Progenitor cell of endocrine pancreas (in vitro differentiated cells): ENCODE measurements at regions not wholly inside any gene's neighbourhood (a gene's known extent, or its start where the extent isn't known, plus 50 kb on each side); places are given as distances from the start of the nearest gene placed in this dataset.
A peak's percentile ranks its signal among the peaks of the same experiment; 100 is the strongest.

ENCODE experiments used
- DNase-seq: peaks from one replicate; pipeline ENCODE4 v3.0.0; 2021; ENCODE audit warnings: low spot score; ENCODE audit not compliant: unreplicated experiment
- H3K27ac Mint-ChIP-seq: 2 replicates; pipeline ENCODE4 v1.8.0; 2021; ENCODE audit warnings: mild to moderate bottlenecking, moderate library complexity, mixed read lengths
- H3K27me3 Mint-ChIP-seq: 2 replicates; pipeline ENCODE4 v1.8.0; 2021; ENCODE audit warnings: mixed read lengths
- H3K36me3 Mint-ChIP-seq: 2 replicates; pipeline ENCODE4 v1.8.0; 2022; ENCODE audit warnings: mixed read lengths; ENCODE audit not compliant: insufficient read depth
- H3K4me1 Mint-ChIP-seq: 2 replicates; pipeline ENCODE4 v1.8.0; 2021; ENCODE audit warnings: low read depth, mixed read lengths
- H3K4me3 Mint-ChIP-seq: 2 replicates; pipeline ENCODE4 v1.8.0; 2021; ENCODE audit warnings: low read depth, mild to moderate bottlenecking, moderate library complexity, mixed read lengths
- H3K9me3 Mint-ChIP-seq: 2 replicates; pipeline ENCODE4 v1.8.0; 2021; ENCODE audit warnings: low read depth, mixed read lengths
- TF ChIP-seq, protein P1 (sequence below): fragments of 200-600 bp; sonication (generic); IDR thresholded peaks from one replicate; pipeline ENCODE4 v1.5.0; 2021; ENCODE audit warnings: antibody characterized with exemption, mild to moderate bottlenecking; ENCODE audit not compliant: unreplicated experiment

DNA sequence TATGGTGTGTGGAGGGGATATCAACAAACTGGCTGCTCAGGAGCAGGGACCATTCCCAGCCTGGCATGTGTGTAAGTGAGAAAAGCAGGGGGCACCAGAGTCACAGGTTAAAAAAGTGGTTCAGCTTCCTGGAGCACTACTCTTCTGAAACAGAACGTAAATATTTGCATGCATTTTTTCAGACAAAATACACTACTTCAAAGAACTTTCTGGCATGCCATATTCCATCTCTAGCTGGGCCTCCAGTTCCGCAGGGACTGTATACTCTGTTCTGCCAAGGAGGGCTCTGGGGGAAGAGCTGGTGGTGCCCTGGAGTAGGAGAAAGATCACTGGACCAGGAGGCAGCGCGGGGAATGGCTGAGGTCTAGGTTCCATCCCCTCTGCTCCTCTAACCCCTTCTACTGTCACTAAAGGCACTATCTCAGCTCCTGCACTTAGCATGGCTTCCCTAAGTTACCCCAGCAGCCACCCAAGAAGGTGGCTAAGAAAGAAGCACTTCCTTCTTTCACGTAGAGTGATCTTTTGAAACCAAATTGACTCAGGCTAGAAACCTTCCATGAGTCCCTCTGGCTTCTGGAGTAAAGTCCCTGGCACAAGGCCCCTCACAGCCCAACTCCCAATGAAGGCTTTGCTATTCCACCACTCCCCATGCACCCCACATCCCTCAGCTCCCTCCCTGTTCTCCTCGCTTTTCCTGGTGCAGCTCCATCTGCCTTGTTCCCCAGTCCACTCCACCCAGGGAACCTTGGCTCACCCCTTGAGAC, 57.6 kb upstream of the CABLES1 start:
- Mint-ChIP-seq H3K27me3 (no peaks in the 10 kb centered on the region), H3K4me3 (no peak overlapping the region), H3K36me3 (no peaks in the 10 kb centered on the region), H3K27ac (no peak overlapping the region), H3K9me3 (no peaks in the 10 kb centered on the region), H3K4me1 (peaks cover 3% of the 10 kb centered on the region)
- no peak for DNase-seq
- TF ChIP-seq, protein P1, sequence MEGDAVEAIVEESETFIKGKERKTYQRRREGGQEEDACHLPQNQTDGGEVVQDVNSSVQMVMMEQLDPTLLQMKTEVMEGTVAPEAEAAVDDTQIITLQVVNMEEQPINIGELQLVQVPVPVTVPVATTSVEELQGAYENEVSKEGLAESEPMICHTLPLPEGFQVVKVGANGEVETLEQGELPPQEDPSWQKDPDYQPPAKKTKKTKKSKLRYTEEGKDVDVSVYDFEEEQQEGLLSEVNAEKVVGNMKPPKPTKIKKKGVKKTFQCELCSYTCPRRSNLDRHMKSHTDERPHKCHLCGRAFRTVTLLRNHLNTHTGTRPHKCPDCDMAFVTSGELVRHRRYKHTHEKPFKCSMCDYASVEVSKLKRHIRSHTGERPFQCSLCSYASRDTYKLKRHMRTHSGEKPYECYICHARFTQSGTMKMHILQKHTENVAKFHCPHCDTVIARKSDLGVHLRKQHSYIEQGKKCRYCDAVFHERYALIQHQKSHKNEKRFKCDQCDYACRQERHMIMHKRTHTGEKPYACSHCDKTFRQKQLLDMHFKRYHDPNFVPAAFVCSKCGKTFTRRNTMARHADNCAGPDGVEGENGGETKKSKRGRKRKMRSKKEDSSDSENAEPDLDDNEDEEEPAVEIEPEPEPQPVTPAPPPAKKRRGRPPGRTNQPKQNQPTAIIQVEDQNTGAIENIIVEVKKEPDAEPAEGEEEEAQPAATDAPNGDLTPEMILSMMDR: peak; percentile 22

- DNase-seq: no peak
- Mint-ChIP-seq H3K27ac (no peak overlapping the region), H3K27me3 (no peaks in the 10 kb centered on the region), H3K36me3 (no peaks in the 10 kb centered on the region), H3K4me1 (no peaks in the 10 kb centered on the region), H3K4me3 (no peak overlapping the region), H3K9me3 (no peaks in the 10 kb centered on the region)
- TF ChIP-seq, protein P1: no peak
These were observed 50.2 kb upstream of the CABLES1 start for GRCh38 chr18:23085066-23085465.
